ENCODE measurements at regions not wholly inside any gene's neighbourhood (a gene's known extent, or its start where the extent isn't known, plus 50 kb on each side); places are given as distances from the start of the nearest gene placed in this dataset.

- TF ChIP-seq ZBTB46 (CRISPR knock-in tag; IDR thresholded peaks at IDR 0.05; ENCODE audit: borderline replicate concordance) (no peak), NR2F1 (CRISPR knock-in tag; IDR thresholded peaks at IDR 0.05) (no peak), PRDM10 (CRISPR knock-in tag; IDR thresholded peaks at IDR 0.05; ENCODE audit: low read depth) (no peak), ZNF101 (CRISPR knock-in tag; IDR thresholded peaks at IDR 0.05; ENCODE audit: borderline replicate concordance, low read depth) (no peak)
Measured at GRCh38 chr6:121666814-121667213, 231.4 kb downstream of the GJA1 start (continued).

- ChIA-PET POLR2A (no interaction called here), CTCF (ENCODE audit: low intra/inter-chr PET ratio, low total read pairs) (no interaction called here)
- DNase-seq (ENCODE audit: low spot score) (no peak), FAIRE-seq (no peak), ATAC-seq (no peak)
- no TSS peak for BruUV-seq (replicated peaks)
- intact Hi-C loops (cut with micrococcal nuclease; ENCODE audit: unreplicated experiment) = no loop called here
- Histone ChIP-seq H3K4me2 (ENCODE audit: low read depth, low read length) (no peak overlapping the region), H2AFZ (ENCODE audit: low read length) (no peak overlapping the region), H3K4me1 (ENCODE audit: insufficient read depth, low read length) (no peaks in the 10 kb centered on the region), H3K36me3 (replicated peaks in 1 of 2; ENCODE audit: control insufficient read depth in 1 of 2, insufficient read depth in 2 of 2, low read length in 2 of 2) (no peaks in the 10 kb centered on the region), H3K27ac (ENCODE audit: extremely low read length, insufficient read depth, low read length) (no peak overlapping the region), H4K20me1 (ENCODE audit: insufficient read depth, low read length) (no peaks in the 10 kb centered on the region), H3K9ac (ENCODE audit: insufficient read depth, low read depth, low read length) (no peak overlapping the region), H3K9me3 (ENCODE audit: low read length) (no peaks in the 10 kb centered on the region), H3K4me3 (replicated peaks in 1 of 3; ENCODE audit: insufficient read depth in 1 of 3, low read depth in 2 of 3, low read length in 3 of 3) (no peak overlapping the region), H3K27me3 (ENCODE audit: control insufficient read depth in 1 of 2, insufficient read depth in 2 of 2, low read length in 2 of 2) (no peaks in the 10 kb centered on the region), H3K79me2 (ENCODE audit: insufficient read depth, low read length) (no peaks in the 10 kb centered on the region)
- 4% methylated on average over 3 of the region's 3 CpGs for WGBS (ENCODE audit: low lambda C conversion rate)
- in situ Hi-C loops (cut with HindIII; ENCODE audit: extremely low pct_ligation_motif_present, low pct_unique_long_range_greater_than_20kb) = no loop called here
- TF ChIP-seq GZF1 (CRISPR knock-in tag; IDR thresholded peaks at IDR 0.05) = no peak
- TF ChIP-seq ZNF746 (CRISPR knock-in tag; IDR thresholded peaks at IDR 0.05) = no peak
- TF ChIP-seq ZC3H4 (CRISPR knock-in tag; IDR thresholded peaks at IDR 0.05; ENCODE audit: borderline replicate concordance) = no peak
- no peak for TF ChIP-seq ZNF451 (CRISPR knock-in tag; IDR thresholded peaks at IDR 0.05)
- TF ChIP-seq ZNF775 (CRISPR knock-in tag; IDR thresholded peaks at IDR 0.05; ENCODE audit: borderline replicate concordance) = no peak
- TF ChIP-seq PITX1 (CRISPR knock-in tag; IDR thresholded peaks at IDR 0.05) = no peak
- TF ChIP-seq NR1H2 (CRISPR knock-in tag; IDR thresholded peaks at IDR 0.05; ENCODE audit: borderline replicate concordance, low read depth) = no peak
- TF ChIP-seq ZNF207 (IDR thresholded peaks at IDR 0.05; ENCODE audit: borderline replicate concordance) = no peak
- no peak for TF ChIP-seq ZNF564 (CRISPR knock-in tag; IDR thresholded peaks at IDR 0.05)
Measured at GRCh38 chr6:121668259-121668658, 232.8 kb downstream of the GJA1 start.
